ENCODE measurements at regions not wholly inside any gene's neighbourhood (a gene's known extent, or its start where the extent isn't known, plus 50 kb on each side); places are given as distances from the start of the nearest gene placed in this dataset.
"Not testable (repeated sequence)": the region's sequence is repeated elsewhere in the genome, so short reads cannot be mapped to it uniquely, and the experiment has no call there.

DNA sequence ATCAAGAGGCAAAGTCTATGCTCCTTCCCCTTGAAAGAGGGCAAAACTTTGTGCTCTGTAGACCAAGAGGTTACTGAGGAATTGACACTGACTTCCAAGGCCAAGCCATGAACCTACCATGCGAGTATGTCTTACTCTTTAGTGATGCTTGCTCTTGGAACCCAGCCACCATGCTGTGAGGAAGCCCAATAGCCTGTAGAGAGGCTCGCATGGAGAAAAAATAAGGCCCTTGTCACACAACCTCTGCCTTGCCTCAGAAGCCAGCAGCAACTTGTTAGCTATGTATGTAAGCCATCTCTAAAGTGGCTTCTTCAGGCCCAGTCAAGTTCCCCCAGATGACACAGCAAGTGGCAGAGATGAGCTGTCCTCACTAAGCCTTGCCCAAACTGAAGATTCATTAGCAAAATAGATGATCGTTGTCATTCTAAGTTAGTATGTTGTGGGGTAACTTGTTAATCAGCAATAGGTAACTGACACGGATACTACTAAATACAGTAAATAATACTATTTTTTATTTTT, 66.1 kb upstream of the RGPD5 start:
- DNase-seq (ENCODE audit: low spot score), result no peak
- ATAC-seq (ENCODE audit: low FRiP score), result no peak

DNA sequence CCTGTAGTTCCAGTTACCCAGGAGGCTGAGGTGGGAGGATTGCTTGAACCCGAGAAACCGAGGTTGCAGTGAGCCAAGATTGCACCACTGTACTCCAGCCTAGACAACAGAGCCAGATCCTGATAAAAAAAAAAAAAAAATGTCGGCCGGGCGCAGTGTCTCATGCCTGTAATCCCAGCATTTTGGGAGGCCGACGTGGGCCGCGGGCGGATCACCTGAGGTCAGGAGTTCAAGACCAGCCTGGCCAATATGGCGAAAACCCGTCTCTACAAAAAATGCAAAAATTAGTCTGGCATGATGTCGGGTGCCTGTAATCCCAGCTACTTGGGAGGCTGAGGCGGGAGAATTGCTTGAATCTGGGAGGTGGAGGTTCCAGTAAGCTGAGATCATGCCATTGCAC, 60.4 kb upstream of the RGPD5 start:
- not testable (repeated sequence) for ATAC-seq (ENCODE audit: low FRiP score)

More for the DNA sequence above, 66.1 kb upstream of the RGPD5 start:
- TF ChIP-seq, protein P1, sequence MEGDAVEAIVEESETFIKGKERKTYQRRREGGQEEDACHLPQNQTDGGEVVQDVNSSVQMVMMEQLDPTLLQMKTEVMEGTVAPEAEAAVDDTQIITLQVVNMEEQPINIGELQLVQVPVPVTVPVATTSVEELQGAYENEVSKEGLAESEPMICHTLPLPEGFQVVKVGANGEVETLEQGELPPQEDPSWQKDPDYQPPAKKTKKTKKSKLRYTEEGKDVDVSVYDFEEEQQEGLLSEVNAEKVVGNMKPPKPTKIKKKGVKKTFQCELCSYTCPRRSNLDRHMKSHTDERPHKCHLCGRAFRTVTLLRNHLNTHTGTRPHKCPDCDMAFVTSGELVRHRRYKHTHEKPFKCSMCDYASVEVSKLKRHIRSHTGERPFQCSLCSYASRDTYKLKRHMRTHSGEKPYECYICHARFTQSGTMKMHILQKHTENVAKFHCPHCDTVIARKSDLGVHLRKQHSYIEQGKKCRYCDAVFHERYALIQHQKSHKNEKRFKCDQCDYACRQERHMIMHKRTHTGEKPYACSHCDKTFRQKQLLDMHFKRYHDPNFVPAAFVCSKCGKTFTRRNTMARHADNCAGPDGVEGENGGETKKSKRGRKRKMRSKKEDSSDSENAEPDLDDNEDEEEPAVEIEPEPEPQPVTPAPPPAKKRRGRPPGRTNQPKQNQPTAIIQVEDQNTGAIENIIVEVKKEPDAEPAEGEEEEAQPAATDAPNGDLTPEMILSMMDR (IDR thresholded peaks at IDR 0.05), result no peak

DNA sequence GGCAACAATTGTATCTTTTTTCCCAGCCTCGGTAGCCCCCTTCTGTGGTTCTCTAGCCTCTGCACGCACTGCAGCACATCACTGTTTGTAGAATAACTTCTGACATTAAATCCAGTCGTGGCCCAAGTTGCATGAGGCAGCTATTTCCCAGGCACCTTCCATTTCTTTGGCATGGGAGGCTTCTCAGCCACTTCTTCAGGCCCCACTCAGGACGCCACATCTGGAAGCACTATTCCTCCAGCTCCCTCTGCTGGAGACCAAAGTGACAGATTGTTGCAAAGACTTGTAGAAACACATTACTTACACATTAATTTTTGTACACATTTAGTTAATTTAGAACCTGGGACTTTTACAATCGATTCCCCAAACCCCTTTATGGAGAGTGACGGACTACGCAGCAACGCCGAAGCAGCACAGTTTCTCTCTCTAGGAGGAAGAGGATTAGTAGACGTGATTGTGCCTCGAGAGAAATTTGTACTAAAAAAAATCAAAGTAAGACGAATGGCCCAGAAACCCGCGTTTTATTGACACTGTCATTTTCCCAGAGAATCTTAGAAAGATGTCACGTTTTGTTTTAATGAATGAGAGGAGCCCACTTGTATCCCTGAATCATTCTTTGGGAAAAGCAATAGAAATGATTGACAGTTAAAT, 57.8 kb upstream of the RGPD5 start:
- DNase-seq (ENCODE audit: low spot score) (no peak), ATAC-seq (ENCODE audit: low FRiP score) (peak; percentile 57)
- TF ChIP-seq, protein P1 (IDR thresholded peaks at IDR 0.05), result peak in 1 of 3 donors; percentile 50

More for the DNA sequence above, 60.4 kb upstream of the RGPD5 start:
- DNase-seq (ENCODE audit: low spot score), result not testable (repeated sequence)
